CD4-positive, alpha-beta T cell treated with Interleukin-2 at 100 ng/mL for 4 hours (primary cell): ENCODE measurements at regions not wholly inside any gene's neighbourhood (a gene's known extent, or its start where the extent isn't known, plus 50 kb on each side); places are given as distances from the start of the nearest gene placed in this dataset.

Experiments used
- DNase-seq: peaks from one replicate; pipeline ENCODE4 v3.0.0-alpha.2; 2020; ENCODE audit warnings: low spot score

DNA sequence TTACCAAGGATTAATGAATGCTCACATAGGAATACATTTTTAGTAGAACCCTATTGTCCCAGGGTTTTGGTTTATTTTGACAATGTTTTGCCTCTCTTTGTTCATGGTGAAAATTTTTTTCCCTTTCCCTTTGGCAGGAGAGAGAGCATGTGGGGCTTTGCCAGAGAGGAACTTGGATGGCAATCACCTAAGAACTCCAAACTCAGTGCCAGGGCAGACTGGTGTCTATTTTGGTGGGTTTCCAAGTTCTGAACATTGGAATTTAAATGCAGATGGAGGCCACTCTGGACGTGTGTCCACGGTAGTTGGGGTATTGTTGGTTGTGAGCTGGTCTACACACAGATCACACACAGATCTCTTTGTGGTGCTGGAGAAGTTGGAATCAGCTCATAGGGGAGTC is 2091.1 kb upstream of the PIK3C3 start:
- DNase-seq: no peak

DNA sequence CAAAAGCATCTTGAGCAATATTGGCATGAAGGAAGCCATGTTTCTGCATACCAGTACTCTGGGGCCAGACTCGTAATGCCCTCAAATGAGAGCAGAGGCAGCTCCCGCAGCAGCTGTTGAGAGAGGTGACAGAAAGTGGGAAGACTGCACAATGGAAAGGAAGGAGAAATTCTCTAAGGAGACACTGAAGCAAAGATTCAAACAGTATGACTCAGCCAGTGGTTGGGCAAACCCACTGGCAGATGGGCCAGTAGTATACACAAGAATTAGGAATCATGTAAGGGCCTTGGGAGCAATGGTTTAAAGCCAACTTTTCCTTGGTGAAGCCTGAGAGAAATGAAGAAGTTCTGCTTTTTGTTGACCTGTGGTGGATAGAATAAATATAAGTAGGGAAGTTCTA is 2092.7 kb upstream of the PIK3C3 start:
- no peak for DNase-seq

- no peak for DNase-seq
Measured at GRCh38 chr18:39854291-39854690, 2100.7 kb upstream of the PIK3C3 start.

DNA sequence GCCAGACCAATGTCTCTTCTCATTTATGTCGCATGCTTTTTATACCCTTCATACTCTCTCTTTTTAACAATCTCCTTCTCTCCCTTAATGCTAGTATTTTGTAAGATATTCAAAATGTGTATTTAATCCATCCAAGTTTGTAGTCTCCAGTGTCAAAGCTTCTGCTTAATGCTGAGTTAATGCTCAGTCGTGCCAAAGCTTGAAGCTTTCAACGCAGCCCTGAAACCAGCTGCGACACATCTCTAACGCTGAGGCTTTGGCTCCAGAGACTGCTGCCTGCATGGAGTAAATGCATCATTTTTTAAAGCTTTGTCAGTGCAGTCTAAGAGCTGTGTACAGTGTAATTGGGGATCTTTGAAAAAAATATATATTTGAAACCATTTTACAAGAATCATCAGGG is 2108.8 kb upstream of the PIK3C3 start:
- DNase-seq: no peak

DNA sequence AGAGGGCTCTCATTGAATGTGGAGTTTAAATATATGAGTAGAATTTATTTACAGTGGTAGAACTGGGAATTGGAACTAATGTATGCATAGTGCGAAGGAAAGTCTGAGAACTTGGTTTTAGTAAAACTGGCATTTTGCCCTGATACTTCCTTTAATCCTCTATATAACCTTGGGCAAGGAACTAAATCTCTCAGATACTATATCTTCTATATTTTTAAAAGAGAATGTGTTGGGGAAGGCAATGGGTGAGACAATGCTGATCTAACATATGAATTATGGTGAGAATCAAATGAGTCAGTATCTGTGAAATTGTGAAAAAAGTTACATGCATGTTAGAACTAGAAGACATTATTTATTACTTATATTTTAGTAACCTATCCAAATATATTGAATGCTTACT is 2109.4 kb upstream of the PIK3C3 start:
- DNase-seq: no peak

DNA sequence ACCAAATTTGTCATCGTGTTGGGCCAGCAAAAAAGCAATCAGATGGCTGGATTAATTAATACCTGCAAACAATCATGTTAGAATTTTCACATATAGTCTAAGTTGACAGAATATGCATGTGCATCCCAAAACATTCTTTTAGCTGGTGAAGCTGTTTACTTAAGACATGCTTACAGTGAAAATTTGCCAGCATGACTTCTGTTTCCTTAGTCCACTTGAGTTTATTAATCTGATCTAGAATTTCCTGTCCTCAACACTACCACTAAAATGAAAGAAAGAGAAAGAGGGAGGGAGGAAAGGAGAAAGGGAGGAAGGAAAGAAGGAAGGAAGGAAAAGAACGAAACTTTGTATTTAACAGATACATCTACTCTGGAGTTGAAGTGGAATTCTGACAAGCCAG is 2109.9 kb upstream of the PIK3C3 start:
- no peak for DNase-seq

- DNase-seq: no peak
Measured at GRCh38 chr18:39843546-39843945, 2111.5 kb upstream of the PIK3C3 start.

- no peak for DNase-seq
Measured at GRCh38 chr18:39842366-39842914, 2112.6 kb upstream of the PIK3C3 start.

DNA sequence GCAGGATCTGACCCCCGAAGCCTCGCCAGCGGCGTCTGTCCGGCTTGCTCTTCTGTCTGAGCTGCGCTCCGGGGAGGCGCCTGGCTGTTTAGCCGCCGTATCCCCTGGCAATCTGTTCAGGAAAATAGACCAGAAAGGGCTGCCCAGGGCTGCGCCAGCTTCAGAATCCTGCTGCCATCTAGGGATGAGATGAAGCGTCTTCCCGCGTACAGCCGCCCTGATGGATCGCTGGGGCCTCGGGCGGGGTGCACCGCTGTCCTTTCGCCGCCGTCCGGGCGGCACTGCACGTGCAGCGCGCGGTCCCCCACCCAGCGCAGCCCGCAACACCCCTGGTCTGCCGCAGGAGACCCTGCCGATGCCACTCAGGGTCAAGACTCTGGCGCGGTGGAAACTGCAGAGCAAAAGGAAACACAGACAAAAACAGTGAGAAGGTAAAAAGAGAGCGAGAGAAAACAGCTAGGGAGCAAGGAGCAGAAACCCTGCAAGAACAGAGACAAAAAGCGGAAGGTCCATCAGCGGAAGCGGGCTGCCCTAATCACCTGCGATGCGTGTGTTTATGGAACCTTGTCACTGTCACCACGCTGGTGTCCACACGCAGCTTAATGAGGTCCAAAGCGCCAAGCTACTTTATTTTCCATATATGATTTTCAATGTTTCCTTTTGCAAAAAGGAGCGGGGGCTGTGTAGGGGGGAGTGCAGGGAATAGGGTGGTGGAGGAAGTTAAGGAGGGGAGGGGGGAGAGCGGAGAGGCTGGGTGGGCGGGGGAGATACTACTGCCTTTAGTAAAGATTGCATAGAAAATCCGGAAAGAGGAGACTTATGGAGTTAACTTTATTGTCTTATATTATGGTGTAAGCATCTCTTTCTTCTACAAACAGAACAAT is 2113.3 kb upstream of the PIK3C3 start:
- DNase-seq: no peak

DNA sequence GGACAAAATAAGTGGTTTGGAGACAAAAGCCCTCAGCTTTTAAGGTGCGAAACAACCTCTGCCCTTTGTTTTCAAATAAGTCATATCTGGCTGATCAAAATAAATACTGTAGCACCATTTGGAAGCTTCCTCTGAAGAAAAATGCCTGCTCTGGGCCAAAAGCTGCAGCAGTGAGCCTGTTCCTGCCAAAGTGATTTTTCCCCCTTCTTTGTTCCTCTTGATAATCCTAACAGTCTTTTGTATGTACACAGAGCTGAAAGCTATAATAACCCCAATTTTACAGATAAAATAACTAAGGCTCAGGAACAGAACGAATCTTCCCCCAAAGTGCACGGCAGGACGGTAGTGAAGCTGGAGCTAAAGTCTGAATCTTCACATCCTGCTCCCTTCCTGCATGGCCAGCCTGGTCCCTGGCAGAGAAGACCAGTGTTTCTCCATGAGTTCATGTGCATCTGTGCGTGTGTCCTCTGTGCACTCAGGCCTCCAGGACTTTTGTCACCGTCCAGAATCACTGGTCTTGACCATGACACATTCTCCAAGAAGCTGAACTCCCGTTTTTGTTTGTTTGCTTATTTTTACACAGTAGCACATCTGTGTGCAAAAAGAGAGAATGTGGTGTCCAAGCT is 2114.1 kb upstream of the PIK3C3 start:
- DNase-seq: no peak

DNA sequence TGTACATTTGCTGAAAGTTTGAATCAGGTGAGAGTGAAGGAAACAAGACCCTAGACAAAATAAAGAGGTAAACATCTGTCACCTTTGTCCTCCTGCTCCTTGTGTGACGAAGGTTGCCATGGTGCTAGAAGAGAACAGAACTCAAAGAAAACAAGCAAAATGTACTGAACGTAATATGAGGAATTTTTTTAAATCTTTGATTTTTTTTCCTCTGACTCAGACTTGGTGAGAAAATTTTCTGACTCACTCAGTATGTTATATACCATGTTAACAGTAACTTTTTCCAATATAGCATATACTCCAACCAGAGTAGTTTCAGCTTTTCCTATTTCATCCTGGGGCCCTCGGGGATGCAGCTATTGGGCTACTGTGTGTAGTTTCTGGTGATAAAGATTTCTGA is 2114.6 kb upstream of the PIK3C3 start:
- DNase-seq: no peak

DNA sequence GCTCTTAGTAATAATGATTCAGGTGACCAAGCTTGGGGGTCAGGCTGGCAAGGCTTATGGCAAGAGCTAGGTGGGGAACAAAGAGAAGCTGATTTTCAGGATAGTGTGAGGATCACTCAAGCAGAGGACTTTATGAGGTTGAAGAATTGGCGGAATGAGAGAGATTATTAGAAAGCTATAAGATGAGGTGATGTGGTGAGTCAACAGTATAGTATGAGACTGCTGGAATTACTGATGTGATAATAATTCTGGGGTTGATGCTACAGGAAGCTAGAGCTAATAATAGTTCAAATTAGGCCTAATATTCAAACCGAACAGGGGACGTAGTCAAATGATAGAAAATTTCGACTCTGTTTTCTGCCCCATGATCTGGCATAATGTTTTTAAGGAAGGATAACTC is 2115.3 kb upstream of the PIK3C3 start:
- no peak for DNase-seq

- no peak for DNase-seq
Measured at GRCh38 chr18:39838831-39839230, 2116.2 kb upstream of the PIK3C3 start.

DNA sequence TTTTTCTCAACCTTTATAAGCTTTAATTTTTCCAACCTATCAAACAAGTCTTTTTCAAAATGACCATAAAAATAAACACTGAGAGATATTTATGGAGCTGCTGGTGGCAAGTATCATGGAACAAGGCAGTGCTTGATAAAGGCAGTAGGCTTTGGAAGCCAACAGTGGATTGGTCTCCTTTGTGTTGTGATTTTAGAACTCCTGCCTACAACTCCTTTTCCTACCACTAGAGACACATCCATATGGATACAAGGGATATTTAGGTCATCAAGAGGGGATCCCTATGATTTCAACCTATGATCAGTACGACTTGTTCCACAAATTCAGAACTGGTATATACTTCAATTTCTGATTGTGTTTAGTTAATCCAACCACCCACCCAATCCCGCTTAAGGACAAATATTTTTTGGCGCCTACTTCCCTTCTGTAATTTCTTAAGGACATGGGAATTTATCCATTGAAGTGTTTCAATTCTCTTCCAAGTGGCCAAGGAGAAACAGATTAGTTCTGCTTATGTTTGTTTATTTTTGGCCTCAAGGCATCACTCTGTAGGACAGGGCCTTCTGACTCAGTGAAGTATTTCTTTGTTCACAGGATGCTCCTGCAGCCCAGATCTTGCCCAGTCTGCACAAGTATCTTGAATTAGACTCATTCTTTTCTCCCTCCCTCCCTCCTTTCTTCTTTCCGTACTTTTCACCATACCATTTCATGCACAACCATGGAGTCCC is 2119.6 kb upstream of the PIK3C3 start:
- DNase-seq: no peak

- no peak for DNase-seq
Measured at GRCh38 chr18:39834636-39835035, 2120.4 kb upstream of the PIK3C3 start.

DNA sequence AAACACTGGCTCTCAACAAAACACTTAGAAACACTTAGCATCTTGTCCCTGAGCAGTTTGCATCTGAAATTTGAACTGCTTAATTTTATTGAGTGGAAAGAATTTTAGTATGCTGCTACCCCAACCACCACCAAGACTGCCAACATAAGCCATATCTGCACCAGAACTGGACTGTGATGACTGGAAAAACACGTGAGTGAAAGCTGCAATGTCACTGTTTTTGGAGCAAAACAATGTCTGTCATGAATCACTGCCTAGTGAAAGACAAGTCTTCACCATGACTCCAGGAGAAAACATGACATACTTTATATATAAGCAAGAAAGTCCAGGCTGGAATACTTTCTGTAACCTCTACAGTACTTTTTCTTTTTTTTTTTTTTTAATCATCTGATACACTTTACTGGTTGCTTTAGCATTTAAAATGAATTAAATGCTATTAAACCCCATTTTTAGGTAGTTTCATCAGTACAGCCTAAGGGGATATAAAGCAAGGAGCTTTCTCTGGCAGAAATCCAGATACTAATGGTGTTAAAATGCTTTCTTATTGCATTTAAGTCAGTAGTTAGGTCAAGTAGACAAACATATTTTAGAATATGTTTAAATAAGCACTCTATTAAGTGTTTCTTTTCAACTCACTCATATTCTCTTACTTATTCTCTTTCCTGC is 2129.4 kb upstream of the PIK3C3 start:
- no peak for DNase-seq

DNA sequence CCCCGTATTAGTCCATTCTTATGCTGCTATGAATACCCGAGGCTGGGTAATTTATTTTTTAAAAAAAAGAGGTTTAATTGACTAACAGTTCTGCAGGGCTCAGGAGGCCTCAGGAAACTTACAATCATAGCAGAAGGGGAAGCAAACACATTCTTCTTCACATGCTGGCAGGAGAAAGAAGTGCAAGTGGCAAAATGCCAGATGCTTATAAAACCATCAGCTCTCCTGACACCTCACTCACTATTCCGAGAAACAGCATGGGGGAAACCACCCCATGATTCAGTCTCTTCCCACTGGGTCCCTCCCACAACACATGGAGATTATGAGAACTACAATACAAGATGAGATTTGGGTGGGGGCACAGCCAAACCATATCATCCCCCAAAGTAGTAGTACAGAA is 2148.5 kb upstream of the PIK3C3 start:
- no peak for DNase-seq

- no peak for DNase-seq
Measured at GRCh38 chr18:39805218-39805617, 2149.8 kb upstream of the PIK3C3 start.

- DNase-seq: no peak
Measured at GRCh38 chr18:39802648-39803229, 2152.3 kb upstream of the PIK3C3 start.

GRCh38 chr18:39801848-39802247 is 2153.2 kb upstream of the PIK3C3 start:
- no peak for DNase-seq

DNA sequence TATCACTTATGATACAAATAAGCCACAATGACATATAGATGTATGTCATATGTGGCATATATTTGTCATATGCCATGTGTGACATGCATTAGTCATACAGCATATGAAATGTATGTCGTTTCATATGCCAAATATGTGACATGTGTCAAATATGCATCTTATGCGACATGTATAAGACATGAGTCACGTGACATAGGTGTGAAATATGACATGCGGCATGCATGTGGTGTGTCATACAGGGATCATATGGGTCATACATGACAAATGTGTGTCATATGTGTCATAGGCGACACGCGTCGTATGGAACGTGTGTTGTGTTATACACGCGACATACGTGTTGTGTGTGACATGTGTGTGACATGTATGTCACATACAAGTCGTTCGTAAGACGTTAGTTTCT is 2154.0 kb upstream of the PIK3C3 start:
- DNase-seq: no peak

- no peak for DNase-seq
Measured at GRCh38 chr18:39799006-39799405, 2156.0 kb upstream of the PIK3C3 start.
